ENCODE measurements at regions not wholly inside any gene's neighbourhood (a gene's known extent, or its start where the extent isn't known, plus 50 kb on each side); places are given as distances from the start of the nearest gene placed in this dataset.

- no peak for DNase-seq (ENCODE audit: low spot score)
- TF ChIP-seq, protein P1, sequence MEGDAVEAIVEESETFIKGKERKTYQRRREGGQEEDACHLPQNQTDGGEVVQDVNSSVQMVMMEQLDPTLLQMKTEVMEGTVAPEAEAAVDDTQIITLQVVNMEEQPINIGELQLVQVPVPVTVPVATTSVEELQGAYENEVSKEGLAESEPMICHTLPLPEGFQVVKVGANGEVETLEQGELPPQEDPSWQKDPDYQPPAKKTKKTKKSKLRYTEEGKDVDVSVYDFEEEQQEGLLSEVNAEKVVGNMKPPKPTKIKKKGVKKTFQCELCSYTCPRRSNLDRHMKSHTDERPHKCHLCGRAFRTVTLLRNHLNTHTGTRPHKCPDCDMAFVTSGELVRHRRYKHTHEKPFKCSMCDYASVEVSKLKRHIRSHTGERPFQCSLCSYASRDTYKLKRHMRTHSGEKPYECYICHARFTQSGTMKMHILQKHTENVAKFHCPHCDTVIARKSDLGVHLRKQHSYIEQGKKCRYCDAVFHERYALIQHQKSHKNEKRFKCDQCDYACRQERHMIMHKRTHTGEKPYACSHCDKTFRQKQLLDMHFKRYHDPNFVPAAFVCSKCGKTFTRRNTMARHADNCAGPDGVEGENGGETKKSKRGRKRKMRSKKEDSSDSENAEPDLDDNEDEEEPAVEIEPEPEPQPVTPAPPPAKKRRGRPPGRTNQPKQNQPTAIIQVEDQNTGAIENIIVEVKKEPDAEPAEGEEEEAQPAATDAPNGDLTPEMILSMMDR (IDR thresholded peaks at IDR 0.05; ENCODE audit: extremely low read depth, missing control alignments), result no peak
These were observed 245.3 kb upstream of the CELF2 start for GRCh38 chr10:10772411-10772810.

DNA sequence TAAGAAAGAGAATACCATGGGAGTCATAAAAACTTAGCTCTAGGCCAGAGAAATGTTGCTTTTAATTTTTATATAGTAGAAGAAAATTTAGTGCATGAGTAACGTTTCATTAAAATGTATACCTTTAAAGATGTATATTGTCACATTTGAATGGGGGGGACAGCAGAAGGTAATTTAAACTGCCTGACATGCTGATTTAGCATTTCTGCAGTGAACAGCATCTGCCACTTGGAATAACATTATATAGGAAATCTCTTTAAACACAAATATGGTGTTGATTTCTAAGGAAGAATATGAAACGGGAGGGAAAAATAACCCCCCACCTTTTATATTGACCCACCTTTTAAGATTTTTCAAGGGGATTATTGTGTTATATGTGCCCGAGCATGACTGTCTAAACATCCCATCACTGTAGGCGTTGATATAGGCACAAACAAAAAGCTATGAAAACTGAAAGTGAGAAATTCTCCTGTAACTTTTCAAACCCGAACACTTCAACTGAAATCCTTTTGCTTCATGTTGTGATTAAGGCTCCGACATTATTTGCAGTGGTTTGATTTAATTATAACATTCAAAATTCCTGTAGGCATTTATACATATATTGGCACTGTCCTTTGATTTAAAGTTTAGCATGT is 244.7 kb upstream of the CELF2 start:
- TF ChIP-seq, protein P1 (IDR thresholded peaks at IDR 0.05; ENCODE audit: extremely low read depth, missing control alignments), result no peak
- DNase-seq (ENCODE audit: low spot score), result no peak

- TF ChIP-seq, protein P1 (IDR thresholded peaks at IDR 0.05; ENCODE audit: extremely low read depth, missing control alignments), result no peak
- DNase-seq (ENCODE audit: low spot score), result no peak
These were observed 243.3 kb upstream of the CELF2 start for GRCh38 chr10:10774416-10774815.

GRCh38 chr10:10776363-10776762 is 241.3 kb upstream of the CELF2 start:
- DNase-seq (ENCODE audit: low spot score), result no peak
- TF ChIP-seq, protein P1 (IDR thresholded peaks at IDR 0.05; ENCODE audit: extremely low read depth, missing control alignments), result no peak

DNA sequence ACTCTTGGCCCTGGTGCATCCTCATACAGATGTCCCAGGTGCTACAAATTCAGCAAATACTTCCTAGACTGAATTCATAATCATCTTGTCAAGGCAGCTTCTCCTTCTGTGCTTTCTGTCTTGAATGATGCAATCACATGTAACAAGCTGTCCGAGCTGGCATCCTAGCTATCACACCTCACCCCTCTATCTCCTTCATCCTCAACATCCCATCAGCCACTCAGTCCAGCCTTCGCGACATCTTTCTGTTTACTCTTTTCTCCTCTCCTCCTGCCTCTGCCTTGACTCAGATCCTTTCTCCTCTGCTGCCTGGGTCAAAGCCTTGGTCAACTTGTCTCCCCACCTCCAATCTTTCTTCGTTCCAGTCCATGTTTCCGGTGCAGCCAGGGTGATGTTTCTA is 240.4 kb upstream of the CELF2 start:
- TF ChIP-seq, protein P1 (IDR thresholded peaks at IDR 0.05; ENCODE audit: extremely low read depth, missing control alignments), result no peak
- no peak for DNase-seq (ENCODE audit: low spot score)

DNA sequence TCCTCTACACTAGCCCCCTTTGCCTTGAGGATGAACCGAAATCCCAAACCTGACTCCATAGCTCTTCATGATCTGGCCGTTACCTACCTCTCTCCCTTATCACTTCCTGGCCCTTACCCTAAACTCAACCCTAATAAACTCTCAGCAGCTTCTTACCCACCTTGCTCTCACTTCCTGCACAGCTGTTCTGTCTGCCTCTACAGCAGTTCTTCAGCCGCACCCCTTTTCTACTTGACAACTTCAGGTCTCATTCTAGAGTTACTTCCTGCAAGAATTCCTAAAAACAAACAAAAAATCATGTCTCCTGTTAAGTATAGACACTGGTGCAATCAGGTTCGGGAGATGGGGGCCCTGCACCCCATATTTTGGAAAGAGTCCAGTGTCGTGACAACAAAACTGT is 239.9 kb upstream of the CELF2 start:
- TF ChIP-seq, protein P1 (IDR thresholded peaks at IDR 0.05; ENCODE audit: extremely low read depth, missing control alignments), result no peak
- no peak for DNase-seq (ENCODE audit: low spot score)

GRCh38 chr10:10778959-10779358 is 238.7 kb upstream of the CELF2 start:
- TF ChIP-seq, protein P1 (IDR thresholded peaks at IDR 0.05; ENCODE audit: extremely low read depth, missing control alignments), result no peak
- DNase-seq (ENCODE audit: low spot score), result no peak

Data from GM20000 (cell line).